GM18499 (cell line): ENCODE measurements at regions not wholly inside any gene's neighbourhood (a gene's known extent, or its start where the extent isn't known, plus 50 kb on each side); places are given as distances from the start of the nearest gene placed in this dataset.

ENCODE experiments used
- ATAC-seq: cut with Tn5 transposase; IDR thresholded peaks from one replicate; pipeline ENCODE4 v1.9.1; 2021; ENCODE audit warnings: moderate number of reproducible peaks; ENCODE audit not compliant: insufficient read depth, unreplicated experiment

- no peak for ATAC-seq
These were observed 135.1 kb downstream of the RRAGC start for GRCh38 chr1:38724160-38725131.

GRCh38 chr1:38721816-38722215 is 137.8 kb downstream of the RRAGC start:
- no peak for ATAC-seq

DNA sequence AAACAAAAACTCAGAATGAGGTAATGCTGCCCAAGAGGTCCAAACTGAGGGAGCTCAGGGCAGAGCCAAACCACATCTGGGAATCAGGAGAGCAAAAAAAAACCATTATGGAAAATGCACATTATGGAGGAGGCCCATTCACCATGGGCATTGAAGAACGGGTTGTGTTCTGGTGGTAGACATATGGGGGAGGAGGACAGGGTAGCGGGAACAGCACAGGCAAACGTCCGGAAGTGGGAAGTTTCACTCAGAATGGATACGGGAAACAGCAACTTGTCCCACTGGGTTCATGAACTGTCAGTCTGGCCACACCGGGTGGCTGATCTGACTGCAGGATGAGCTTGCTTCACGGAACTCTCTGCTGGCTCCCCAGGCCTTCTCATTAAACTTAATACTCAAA is 139.7 kb downstream of the RRAGC start:
- ATAC-seq, result no peak

DNA sequence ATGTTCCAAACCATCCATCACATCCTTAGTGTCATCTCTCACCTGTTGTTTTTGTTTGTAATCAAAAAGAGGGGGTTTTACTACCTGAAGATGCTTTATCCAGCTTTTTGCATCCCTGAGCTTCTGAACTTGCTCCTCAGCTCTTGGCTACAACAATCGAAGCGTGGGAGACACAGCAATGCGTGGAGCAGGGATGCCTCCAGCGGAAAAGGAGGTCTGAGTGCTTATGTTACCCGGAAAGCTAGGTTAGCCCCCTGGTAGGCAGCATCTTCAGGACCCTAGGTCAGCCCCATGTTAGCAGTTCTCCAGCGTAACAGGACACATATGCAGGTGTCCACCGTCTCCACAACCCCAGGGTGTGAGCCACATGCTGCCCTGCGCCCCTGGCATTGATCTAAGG is 141.5 kb downstream of the RRAGC start:
- ATAC-seq, result no peak

- ATAC-seq, result no peak
These were observed 143.3 kb downstream of the RRAGC start for GRCh38 chr1:38716229-38716628.

GRCh38 chr1:38715415-38715814 is 144.2 kb downstream of the RRAGC start:
- no peak for ATAC-seq

GRCh38 chr1:38712046-38712445 is 147.5 kb downstream of the RRAGC start:
- no peak for ATAC-seq

GRCh38 chr1:38708701-38709258 is 150.8 kb downstream of the RRAGC start:
- no peak for ATAC-seq

- no peak for ATAC-seq
These were observed 158.5 kb downstream of the RRAGC start for GRCh38 chr1:38701088-38701487.

- ATAC-seq, result no peak
These were observed 159.5 kb downstream of the RRAGC start for GRCh38 chr1:38700077-38700470.

- no peak for ATAC-seq
These were observed 160.1 kb downstream of the RRAGC start for GRCh38 chr1:38699330-38700076.

GRCh38 chr1:38697387-38697786 is 162.2 kb downstream of the RRAGC start:
- no peak for ATAC-seq

DNA sequence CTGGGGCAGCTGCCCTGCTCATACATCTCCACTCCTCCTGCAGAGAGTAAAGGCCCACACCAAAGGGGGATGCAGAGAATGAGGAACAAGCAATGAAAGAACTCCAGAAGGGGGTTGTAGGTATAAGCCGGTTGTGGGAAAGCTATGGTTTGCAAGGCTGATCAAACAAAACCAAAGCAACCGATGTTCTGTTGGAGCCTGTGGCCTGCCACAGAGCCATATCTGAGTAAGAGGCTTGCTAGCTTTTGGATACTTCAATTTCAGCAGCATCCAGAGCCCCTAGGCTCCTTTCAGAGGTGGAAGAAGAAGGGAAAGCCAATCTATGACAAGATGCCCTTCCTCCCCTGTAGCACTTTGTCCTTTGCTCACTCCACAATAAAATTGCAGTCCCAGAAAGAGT is 163.2 kb downstream of the RRAGC start:
- ATAC-seq, result no peak

DNA sequence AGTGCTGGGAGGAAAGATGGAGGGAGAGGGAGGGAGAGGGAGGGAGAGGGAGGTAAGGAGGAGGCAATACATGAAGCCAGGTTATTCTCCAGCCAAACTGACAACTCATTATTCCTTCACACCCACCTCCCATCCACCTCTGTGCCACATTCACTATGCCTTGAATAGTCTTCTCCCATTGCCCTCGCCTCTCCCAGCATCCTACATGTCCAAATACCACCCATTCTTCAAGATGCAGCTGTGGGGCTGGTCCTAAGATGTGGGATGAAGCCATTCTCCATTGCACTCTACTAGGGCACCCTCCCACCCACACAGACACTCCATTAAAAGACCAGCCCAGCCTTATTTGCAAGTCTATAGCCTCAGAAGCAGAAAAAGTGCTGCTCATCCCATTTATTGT is 165.8 kb downstream of the RRAGC start:
- ATAC-seq, result no peak

DNA sequence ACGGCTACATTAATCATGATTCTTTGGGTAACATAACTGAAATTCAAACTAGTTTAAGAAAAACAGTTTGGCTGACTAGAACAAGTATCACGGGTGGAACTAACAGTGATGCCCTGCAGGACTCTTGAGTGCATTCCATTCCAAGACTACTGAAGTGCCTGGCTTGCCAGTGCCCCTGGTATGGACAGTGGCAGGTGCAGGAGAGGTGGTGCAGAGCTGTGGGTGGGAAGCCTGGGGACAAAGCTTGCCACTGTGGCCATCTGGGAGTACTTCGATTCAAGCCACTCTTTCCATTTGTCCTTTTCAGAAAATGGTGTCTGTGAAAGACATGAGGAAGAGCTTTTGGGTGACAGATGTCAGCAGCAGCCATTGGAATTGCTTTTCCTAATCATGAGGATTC is 166.5 kb downstream of the RRAGC start:
- ATAC-seq, result no peak

DNA sequence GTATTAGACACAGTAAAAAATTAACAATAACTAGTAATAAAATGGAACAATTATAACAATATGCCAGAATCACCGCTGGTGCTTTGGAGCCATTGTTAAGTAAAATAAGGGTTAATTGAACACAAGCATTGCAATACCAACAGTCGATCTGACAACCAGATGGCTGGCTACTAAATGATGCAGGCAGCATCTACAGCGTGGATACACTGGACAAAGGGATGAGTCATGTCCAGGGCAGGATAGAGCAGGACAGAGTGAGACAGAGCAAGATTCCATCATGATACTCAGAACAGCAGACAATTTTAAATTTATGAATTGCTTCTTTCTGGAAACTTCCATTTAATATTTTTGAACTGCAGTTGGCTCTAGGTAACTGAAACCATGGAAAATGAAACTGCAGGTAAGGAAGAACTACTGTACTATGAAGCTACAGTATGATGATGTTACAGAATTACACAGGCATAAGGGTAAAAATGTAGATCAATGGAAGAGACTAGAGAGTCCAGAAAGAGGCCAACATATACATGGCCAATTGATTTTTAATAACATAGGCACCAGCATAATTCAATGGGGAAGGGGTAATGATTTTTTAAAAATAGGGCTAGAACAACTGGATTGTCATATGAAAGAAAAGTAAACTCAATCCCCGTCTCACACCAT is 168.7 kb downstream of the RRAGC start:
- no peak for ATAC-seq

DNA sequence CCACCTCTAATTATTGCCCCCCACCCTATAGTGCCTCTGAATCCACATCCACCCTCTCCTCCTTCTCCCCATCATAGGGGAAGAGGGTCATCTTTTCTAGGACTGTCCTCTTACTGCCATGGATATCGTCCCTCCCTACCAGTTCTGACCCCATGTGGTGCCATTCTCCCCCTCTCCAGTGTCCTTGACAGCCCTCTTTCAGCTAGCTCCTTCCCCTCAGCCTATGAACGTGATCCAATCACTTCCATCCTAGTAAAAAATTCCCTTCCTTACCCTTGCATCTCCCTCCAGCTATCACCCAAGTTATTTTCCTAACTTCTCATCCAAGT is 172.7 kb downstream of the RRAGC start:
- ATAC-seq, result no peak

GRCh38 chr1:38686167-38686926 is 173.2 kb downstream of the RRAGC start:
- ATAC-seq, result no peak

DNA sequence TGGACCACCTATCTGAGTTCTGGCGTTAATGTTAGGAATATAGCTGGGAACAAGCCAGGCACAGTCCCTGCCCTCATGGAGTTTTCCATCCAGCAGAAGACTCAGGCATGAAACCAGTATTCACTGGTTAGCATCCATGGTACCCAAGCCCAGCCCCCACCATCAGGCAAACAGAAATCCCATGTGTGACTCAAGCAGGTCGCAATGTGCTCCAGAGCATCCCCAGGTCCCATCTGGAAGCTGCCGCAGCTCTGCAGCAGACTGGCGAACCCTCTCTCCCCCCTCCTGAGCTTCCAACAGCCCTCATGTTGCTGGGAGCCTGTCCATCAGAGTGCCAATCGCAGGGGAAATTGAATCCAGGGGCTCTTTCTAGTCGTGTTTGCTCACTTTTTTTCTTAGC is 174.2 kb downstream of the RRAGC start:
- no peak for ATAC-seq
